ENCODE measurements at regions not wholly inside any gene's neighbourhood (a gene's known extent, or its start where the extent isn't known, plus 50 kb on each side); places are given as distances from the start of the nearest gene placed in this dataset.
"Not testable (repeated sequence)": the region's sequence is repeated elsewhere in the genome, so short reads cannot be mapped to it uniquely, and the experiment has no call there.

DNA sequence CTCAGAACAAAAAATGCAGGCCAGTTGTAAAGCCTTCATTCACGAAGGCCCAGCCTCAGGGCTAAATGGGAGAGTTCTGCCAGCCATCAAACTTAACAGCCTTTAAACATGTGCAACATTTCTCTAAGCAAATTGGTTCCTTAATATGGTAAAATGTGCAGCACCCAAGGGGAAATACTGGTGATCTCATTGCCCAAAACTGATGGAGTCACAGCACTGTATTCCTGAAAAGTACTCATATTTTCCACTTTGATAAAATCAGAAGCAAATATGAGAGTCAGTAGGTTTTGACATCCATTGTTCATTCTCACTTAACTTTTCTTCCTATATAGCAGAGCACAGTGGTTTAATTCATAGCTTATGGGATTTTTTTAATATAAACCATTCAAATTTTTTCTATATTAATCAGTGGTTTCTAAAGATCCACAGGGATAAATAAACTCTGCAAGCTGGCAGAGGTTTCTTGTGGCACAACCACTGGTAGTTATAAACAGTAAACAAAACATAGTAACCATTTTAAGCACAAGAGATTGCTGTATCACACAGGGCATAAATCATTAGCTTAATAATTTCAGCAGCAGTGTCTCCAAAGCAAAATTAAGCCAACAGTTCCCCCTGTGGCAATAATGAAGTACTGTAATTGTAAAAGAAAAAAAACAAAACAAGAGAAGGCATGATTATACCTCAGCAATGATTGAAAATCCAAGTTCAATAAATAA, 106.9 kb upstream of the LYPLAL1 start:
- H3K27ac Mint-ChIP-seq (ENCODE audit: unreplicated experiment): no peak overlapping the region
- H3K36me3 Mint-ChIP-seq (ENCODE audit: low read depth): no peaks in the 10 kb centered on the region
- TF ChIP-seq CTCF (IDR thresholded peaks at IDR 0.05): peak; percentile 86
- H3K27me3 Mint-ChIP-seq (ENCODE audit: low read depth): no peaks in the 10 kb centered on the region
- peaks cover 11% of the 10 kb centered on the region for H3K9me3 Mint-ChIP-seq (ENCODE audit: low read depth)
- peaks cover 11% of the 10 kb centered on the region for H3K4me1 Mint-ChIP-seq (ENCODE audit: low read depth)
- H3K4me3 Mint-ChIP-seq (ENCODE audit: unreplicated experiment): no peak overlapping the region
- DNase-seq (ENCODE audit: low spot score): no peak

DNA sequence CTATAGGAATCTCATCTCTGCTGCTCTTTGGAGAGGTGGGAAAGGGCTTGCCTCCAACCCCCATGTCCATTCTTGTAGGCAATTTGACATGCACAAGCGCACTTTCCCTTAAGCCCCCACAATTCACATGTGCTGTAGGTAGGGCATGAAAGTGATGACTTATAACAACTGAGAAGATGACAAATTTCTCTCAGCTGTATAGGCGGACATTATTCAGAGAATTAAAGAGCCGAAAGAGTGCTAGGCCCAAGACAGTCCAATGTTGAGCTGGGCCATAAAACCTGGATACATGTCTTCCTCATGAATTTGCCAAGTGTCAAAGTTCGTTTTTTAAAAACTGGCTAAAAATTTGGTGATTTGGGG, 106.3 kb upstream of the LYPLAL1 start:
- Mint-ChIP-seq H3K4me3 (ENCODE audit: unreplicated experiment) (no peak overlapping the region), H3K4me1 (ENCODE audit: low read depth) (peaks cover 11% of the 10 kb centered on the region), H3K36me3 (ENCODE audit: low read depth) (no peaks in the 10 kb centered on the region), H3K27me3 (ENCODE audit: low read depth) (no peaks in the 10 kb centered on the region), H3K9me3 (ENCODE audit: low read depth) (peaks cover 15% of the 10 kb centered on the region), H3K27ac (ENCODE audit: unreplicated experiment) (no peak overlapping the region)
- peak; percentile 42 for TF ChIP-seq CTCF (IDR thresholded peaks at IDR 0.05)
- DNase-seq (ENCODE audit: low spot score): no peak

DNA sequence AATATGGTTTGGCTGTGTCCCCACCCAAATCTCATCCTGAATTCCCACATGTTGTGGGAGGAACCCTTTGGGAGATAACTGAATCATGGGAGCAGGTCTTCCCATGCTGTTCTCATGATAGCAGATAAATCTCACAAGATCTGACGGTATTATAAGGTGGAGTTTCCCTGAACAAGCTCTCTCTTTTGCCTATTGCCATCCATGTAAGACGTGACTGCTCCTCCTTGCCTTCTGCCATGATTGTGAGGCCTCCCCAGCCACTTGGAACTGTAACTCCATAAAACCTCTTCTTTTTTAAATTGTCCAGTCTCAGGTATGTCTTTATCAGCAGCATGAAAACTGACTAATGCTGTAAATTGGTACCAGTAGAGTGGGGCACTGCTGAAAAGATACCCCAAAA, 103.3 kb upstream of the LYPLAL1 start:
- H3K4me3 Mint-ChIP-seq (ENCODE audit: unreplicated experiment); H3K27me3 Mint-ChIP-seq (ENCODE audit: low read depth); H3K36me3 Mint-ChIP-seq (ENCODE audit: low read depth); DNase-seq (ENCODE audit: low spot score); H3K27ac Mint-ChIP-seq (ENCODE audit: unreplicated experiment): not testable (repeated sequence)
- H3K4me1 Mint-ChIP-seq (ENCODE audit: low read depth): peaks cover 11% of the 10 kb centered on the region
- peaks cover 18% of the 10 kb centered on the region for H3K9me3 Mint-ChIP-seq (ENCODE audit: low read depth)

DNA sequence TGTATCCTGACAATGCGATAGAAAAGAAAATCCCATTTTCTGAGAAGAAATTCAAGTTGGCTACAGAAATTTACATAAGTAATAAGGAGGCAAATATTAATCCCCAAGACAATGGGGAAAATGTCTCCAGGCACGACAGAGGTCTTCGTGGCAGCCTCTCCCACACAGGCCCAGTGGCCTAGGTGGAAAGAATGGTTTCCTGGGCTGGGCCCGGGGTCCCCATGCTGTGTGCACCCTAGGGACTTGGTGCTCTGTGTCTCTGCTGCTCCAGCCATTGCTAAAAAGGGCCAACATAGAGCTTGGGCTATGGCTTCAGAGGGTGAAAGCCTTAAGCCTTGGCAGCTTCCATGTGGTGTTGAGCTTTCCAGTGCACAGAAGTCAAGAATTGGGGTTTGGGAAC, 102.5 kb upstream of the LYPLAL1 start:
- no peak for DNase-seq (ENCODE audit: low spot score)
- no peak for TF ChIP-seq CTCF (IDR thresholded peaks at IDR 0.05)
- Mint-ChIP-seq H3K27ac (ENCODE audit: unreplicated experiment) (no peak overlapping the region), H3K27me3 (ENCODE audit: low read depth) (no peaks in the 10 kb centered on the region), H3K4me3 (ENCODE audit: unreplicated experiment) (no peak overlapping the region), H3K36me3 (ENCODE audit: low read depth) (no peaks in the 10 kb centered on the region), H3K9me3 (ENCODE audit: low read depth) (peaks cover 18% of the 10 kb centered on the region), H3K4me1 (ENCODE audit: low read depth) (peaks cover 8% of the 10 kb centered on the region)

- Mint-ChIP-seq H3K4me1 (ENCODE audit: low read depth) (peaks cover 4% of the 10 kb centered on the region), H3K27ac (ENCODE audit: unreplicated experiment) (no peak overlapping the region), H3K4me3 (ENCODE audit: unreplicated experiment) (no peak overlapping the region), H3K9me3 (ENCODE audit: low read depth) (peaks cover 18% of the 10 kb centered on the region), H3K27me3 (ENCODE audit: low read depth) (no peaks in the 10 kb centered on the region), H3K36me3 (ENCODE audit: low read depth) (no peaks in the 10 kb centered on the region)
- TF ChIP-seq CTCF (IDR thresholded peaks at IDR 0.05): no peak
- no peak for DNase-seq (ENCODE audit: low spot score)
These were observed 101.3 kb upstream of the LYPLAL1 start for GRCh38 chr1:219072329-219072728.

GRCh38 chr1:219074084-219074728, 99.5 kb upstream of the LYPLAL1 start:
- H3K36me3 Mint-ChIP-seq (ENCODE audit: low read depth): peaks cover 2% of the 10 kb centered on the region
- H3K27ac Mint-ChIP-seq (ENCODE audit: unreplicated experiment): no peak overlapping the region
- no peak for TF ChIP-seq CTCF (IDR thresholded peaks at IDR 0.05)
- peaks cover 18% of the 10 kb centered on the region for H3K9me3 Mint-ChIP-seq (ENCODE audit: low read depth)
- H3K27me3 Mint-ChIP-seq (ENCODE audit: low read depth): no peaks in the 10 kb centered on the region
- DNase-seq (ENCODE audit: low spot score): no peak
- no peak overlapping the region for H3K4me3 Mint-ChIP-seq (ENCODE audit: unreplicated experiment)
- peaks cover 4% of the 10 kb centered on the region for H3K4me1 Mint-ChIP-seq (ENCODE audit: low read depth)

All from chondrocyte (in vitro differentiated cells).